ENCODE measurements at regions not wholly inside any gene's neighbourhood (a gene's known extent, or its start where the extent isn't known, plus 50 kb on each side); places are given as distances from the start of the nearest gene placed in this dataset.

GRCh38 chr1:232207073-232207866 is 422.7 kb downstream of the SIPA1L2 start:
- Histone ChIP-seq H2BK120ac (ENCODE audit: low read depth, low read length, poor library complexity, severe bottlenecking) (no peak overlapping the region), H3K4me2 (ENCODE audit: insufficient read depth, insufficient read length, low read length) (no peak overlapping the region), H2BK20ac (ENCODE audit: low read depth, low read length, poor library complexity, severe bottlenecking) (no peak overlapping the region), H3K14ac (ENCODE audit: insufficient read depth, low read length) (no peak overlapping the region), H3K79me1 (ENCODE audit: insufficient read depth, low read depth, low read length, poor library complexity, severe bottlenecking) (no peaks in the 10 kb centered on the region), H4K20me1 (ENCODE audit: control insufficient read depth, insufficient read depth, insufficient read length) (no peaks in the 10 kb centered on the region), H3T11ph (ENCODE audit: low read length) (no peak overlapping the region), H3K9me3 (ENCODE audit: control insufficient read depth, low read depth, low read length) (no peaks in the 10 kb centered on the region), H3K9ac (ENCODE audit: extremely low read depth, insufficient read length, low read length) (no peak overlapping the region), H2AK5ac (ENCODE audit: insufficient read length, low read length) (no peak overlapping the region), H3K23me2 (ENCODE audit: insufficient read length, low read depth, low read length, poor library complexity, severe bottlenecking) (no peaks in the 10 kb centered on the region), H3K27ac (ENCODE audit: insufficient read length, low read depth, low read length) (no peak overlapping the region), H3K27me3 (ENCODE audit: insufficient read depth, low read length) (no peaks in the 10 kb centered on the region), H2BK15ac (ENCODE audit: low read depth, low read length) (no peak overlapping the region), H3K4ac (ENCODE audit: low read depth, low read length) (no peak overlapping the region), H3K18ac (ENCODE audit: insufficient read length, low read depth, low read length) (no peak overlapping the region), H3K79me2 (ENCODE audit: insufficient read depth, low read length) (no peaks in the 10 kb centered on the region), H3K4me1 (ENCODE audit: insufficient read depth, low read length) (peaks cover 5% of the 10 kb centered on the region), H4K8ac (replicated peaks; ENCODE audit: insufficient read length, low read depth, low read length) (no peak overlapping the region), H3K56ac (ENCODE audit: insufficient read length, low read depth, low read length) (no peak overlapping the region), H4K91ac (ENCODE audit: insufficient read length, low read depth, low read length) (no peak overlapping the region), H2BK5ac (ENCODE audit: insufficient read length, low read length) (no peak overlapping the region), H3K23ac (ENCODE audit: insufficient read length, low read depth, low read length) (no peak overlapping the region), H2BK12ac (ENCODE audit: insufficient read length, low read depth, low read length) (no peak overlapping the region), H4K5ac (ENCODE audit: insufficient read length, low read depth, low read length) (no peak overlapping the region), H2AFZ (ENCODE audit: low read length) (no peak overlapping the region)
- no CpG with 5 or more reads among the region's 8 CpGs for WGBS (ENCODE audit: extremely low coverage, insufficient read length, low lambda C conversion rate)
- Mint-ChIP-seq H3K27ac (no peak overlapping the region), H3K4me1 (peaks cover 16 to 17% of the 10 kb centered on the region in 2 experiments), H3K27me3 (ENCODE audit: low read depth) (no peaks in the 10 kb centered on the region; the same call in 1 of the 2 replicates), H3K9me3 (peaks cover 9 to 13% of the 10 kb centered on the region in 2 experiments), H3K36me3 (ENCODE audit: insufficient read depth in 1 of 3, low read depth in 3 of 3) (peaks cover 12 to 22% (median 14%) of the 10 kb centered on the region in 3 experiments), H3K4me3 (no peak overlapping the region)
- DNase-seq, result no peak
- TF ChIP-seq CTCF (conservative IDR thresholded peaks at IDR 0.05), result no peak
